SK-N-SH treated with all-trans-retinoic acid at 6 μM for 48 hours (cell line): ENCODE measurements at regions not wholly inside any gene's neighbourhood (a gene's known extent, or its start where the extent isn't known, plus 50 kb on each side); places are given as distances from the start of the nearest gene placed in this dataset.

ENCODE experiments used
- ATAC-seq: fragments of 200-7000 bp; cut with Tn5 transposase; 3 replicates; pipeline ENCODE4 v1.9.1; 2020; ENCODE audit warnings: mild to moderate bottlenecking, moderate library complexity
- ARNTL ChIP-seq: fragments of 450-650 bp; formaldehyde crosslinking; IDR thresholded peaks from 2 replicates; pipeline ENCODE4 v1.5.0; 2020; ENCODE audit warnings: low read depth, mild to moderate bottlenecking, moderate library complexity, borderline replicate concordance
- BACH2 ChIP-seq: fragments of 250-450 bp; sonication (Bioruptor Pico); IDR thresholded peaks from 2 replicates; pipeline ENCODE4 v1.9.0; 2021; ENCODE audit warnings: mild to moderate bottlenecking, borderline replicate concordance
- CREB5 ChIP-seq: fragments of 250-450 bp; sonication (Bioruptor Pico); IDR thresholded peaks from 2 replicates; pipeline ENCODE4 v1.5.1; 2020; ENCODE audit warnings: low read depth, mild to moderate bottlenecking, moderate library complexity
- CSDC2 ChIP-seq: fragments of 250-450 bp; sonication (Bioruptor Pico); IDR thresholded peaks from 2 replicates; pipeline ENCODE4 v1.5.0; 2020; ENCODE audit warnings: mild to moderate bottlenecking, moderate library complexity
- ESRRG ChIP-seq: fragments of 250-450 bp; sonication (Bioruptor Pico); IDR thresholded peaks from 2 replicates; pipeline ENCODE4 v1.6.1; 2021; ENCODE audit warnings: mild to moderate bottlenecking
- GLIS3 ChIP-seq: fragments of 250-450 bp; sonication (Bioruptor Pico); IDR thresholded peaks from 2 replicates; pipeline ENCODE4 v1.5.0; 2020; ENCODE audit warnings: mild to moderate bottlenecking, moderate library complexity
- OSR1 ChIP-seq: fragments of 250-450 bp; sonication (Bioruptor Pico); IDR thresholded peaks from 2 replicates; pipeline ENCODE4 v1.8.0; 2022; ENCODE audit warnings: moderate library complexity, mild to moderate bottlenecking, inconsistent platforms
- PATZ1 ChIP-seq: fragments of 250-450 bp; sonication (Bioruptor Pico); IDR thresholded peaks from 2 replicates; pipeline ENCODE4 v1.8.0; 2020; ENCODE audit warnings: mild to moderate bottlenecking, moderate library complexity, borderline replicate concordance
- POU6F1 ChIP-seq: fragments of 250-450 bp; sonication (Bioruptor Pico); IDR thresholded peaks from 2 replicates; pipeline ENCODE4 v1.8.0; 2021; ENCODE audit warnings: low read depth, mild to moderate bottlenecking, moderate library complexity, borderline replicate concordance
- PPARA ChIP-seq: fragments of 250-450 bp; sonication (Bioruptor Pico); IDR thresholded peaks from 2 replicates; pipeline ENCODE4 v1.5.0; 2020; ENCODE audit warnings: mild to moderate bottlenecking, borderline replicate concordance
- RARB ChIP-seq: fragments of 250-450 bp; sonication (Bioruptor Pico); IDR thresholded peaks from 2 replicates; pipeline ENCODE4 v1.8.0; 2021; ENCODE audit warnings: mild to moderate bottlenecking, moderate library complexity
- TCF4 ChIP-seq: fragments of 250-450 bp; sonication (Bioruptor Pico); IDR thresholded peaks from 2 replicates; pipeline ENCODE4 v1.8.0; 2021; ENCODE audit warnings: mild to moderate bottlenecking, moderate library complexity, borderline replicate concordance
- TOX ChIP-seq: fragments of 250-450 bp; sonication (Bioruptor Pico); IDR thresholded peaks from 2 replicates; pipeline ENCODE4 v1.8.0; 2021; ENCODE audit warnings: mild to moderate bottlenecking, moderate library complexity, borderline replicate concordance
- TSHZ2 ChIP-seq: fragments of 250-450 bp; sonication (Bioruptor Pico); IDR thresholded peaks from 2 replicates; pipeline ENCODE4 v1.5.0; 2020; ENCODE audit warnings: mild to moderate bottlenecking, moderate library complexity
- ZC3H10 ChIP-seq: fragments of 250-450 bp; sonication (Bioruptor Pico); IDR thresholded peaks from 2 replicates; pipeline ENCODE4 v1.5.1; 2021; ENCODE audit warnings: mild to moderate bottlenecking, moderate library complexity
- ZFP3 ChIP-seq: fragments of 250-450 bp; sonication (Bioruptor Pico); IDR thresholded peaks from 2 replicates; pipeline ENCODE4 v1.5.0; 2020; ENCODE audit warnings: mild to moderate bottlenecking, moderate library complexity
- ZNF565 ChIP-seq: fragments of 450-650 bp; formaldehyde crosslinking; conservative IDR thresholded peaks from 2 replicates; pipeline ENCODE4 v1.5.0; 2020; ENCODE audit warnings: low read depth, mild to moderate bottlenecking, moderate library complexity
- ZNF70 ChIP-seq: fragments of 450-650 bp; formaldehyde crosslinking; IDR thresholded peaks from 2 replicates; pipeline ENCODE4 v1.5.0; 2020; ENCODE audit warnings: mild to moderate bottlenecking, moderate library complexity
- ZNF8 ChIP-seq: fragments of 450-650 bp; formaldehyde crosslinking; IDR thresholded peaks from 2 replicates; pipeline ENCODE4 v1.5.0; 2020; ENCODE audit warnings: mild to moderate bottlenecking, moderate library complexity
- TF ChIP-seq, protein P1 (sequence below): fragments of 250-450 bp; sonication (Bioruptor Pico); IDR thresholded peaks from 2 replicates; pipeline ENCODE4 v1.5.1; 2021; ENCODE audit warnings: mild to moderate bottlenecking, moderate library complexity

- no peak for TF ChIP-seq CSDC2 (CRISPR knock-in tag)
- TF ChIP-seq BACH2 (CRISPR knock-in tag): no peak
- no peak for TF ChIP-seq OSR1
- no peak for TF ChIP-seq CREB5 (CRISPR knock-in tag)
- no peak for TF ChIP-seq GLIS3 (CRISPR knock-in tag)
- no peak for TF ChIP-seq TSHZ2 (CRISPR knock-in tag)
- TF ChIP-seq PPARA (CRISPR knock-in tag): no peak
- TF ChIP-seq, all 23 proteins: peak for 0
- no peak for ATAC-seq
Measured at GRCh38 chr9:107999011-107999410, 509.4 kb upstream of the KLF4 start.

- no peak for ATAC-seq
- TF ChIP-seq ZNF565 (no peak), CSDC2 (CRISPR knock-in tag) (no peak), OSR1 (no peak), ESRRG (no peak), TCF4 (no peak), ZNF70 (CRISPR knock-in tag) (no peak), ZC3H10 (CRISPR knock-in tag) (no peak), PPARA (CRISPR knock-in tag) (no peak), BACH2 (CRISPR knock-in tag) (no peak), ZFP3 (CRISPR knock-in tag) (no peak), TOX (CRISPR knock-in tag) (no peak), POU6F1 (CRISPR knock-in tag) (no peak), RARB (CRISPR knock-in tag) (no peak), ARNTL (CRISPR knock-in tag) (no peak), GLIS3 (CRISPR knock-in tag) (no peak), ZNF8 (CRISPR knock-in tag) (no peak)
- TF ChIP-seq, protein P1, sequence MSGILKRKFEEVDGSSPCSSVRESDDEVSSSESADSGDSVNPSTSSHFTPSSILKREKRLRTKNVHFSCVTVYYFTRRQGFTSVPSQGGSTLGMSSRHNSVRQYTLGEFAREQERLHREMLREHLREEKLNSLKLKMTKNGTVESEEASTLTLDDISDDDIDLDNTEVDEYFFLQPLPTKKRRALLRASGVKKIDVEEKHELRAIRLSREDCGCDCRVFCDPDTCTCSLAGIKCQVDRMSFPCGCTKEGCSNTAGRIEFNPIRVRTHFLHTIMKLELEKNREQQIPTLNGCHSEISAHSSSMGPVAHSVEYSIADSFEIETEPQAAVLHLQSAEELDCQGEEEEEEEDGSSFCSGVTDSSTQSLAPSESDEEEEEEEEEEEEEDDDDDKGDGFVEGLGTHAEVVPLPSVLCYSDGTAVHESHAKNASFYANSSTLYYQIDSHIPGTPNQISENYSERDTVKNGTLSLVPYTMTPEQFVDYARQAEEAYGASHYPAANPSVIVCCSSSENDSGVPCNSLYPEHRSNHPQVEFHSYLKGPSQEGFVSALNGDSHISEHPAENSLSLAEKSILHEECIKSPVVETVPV: no peak
- TF ChIP-seq, all 23 proteins: peak for 0
Measured at GRCh38 chr9:107994648-107995047, 505.1 kb upstream of the KLF4 start.

DNA sequence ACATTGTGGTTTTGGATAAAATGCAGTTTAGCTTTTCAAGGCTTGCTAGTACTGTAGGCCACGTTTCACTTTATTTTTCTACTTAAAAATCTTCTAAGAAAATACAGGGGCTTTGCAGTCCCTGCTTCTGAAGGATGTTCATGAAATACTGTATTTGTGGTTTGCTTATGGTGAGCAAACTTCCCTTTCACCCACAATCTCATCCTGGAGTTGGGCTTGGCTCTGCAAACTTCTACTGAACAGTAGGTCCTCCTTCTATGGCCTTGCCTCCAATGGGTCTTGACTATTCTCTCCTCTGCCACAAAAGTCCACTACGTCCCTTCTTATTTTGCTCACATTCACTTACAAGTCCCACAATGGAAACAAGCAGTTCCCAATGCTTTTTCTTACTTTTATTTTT is 502.7 kb upstream of the KLF4 start:
- TF ChIP-seq ZNF70 (CRISPR knock-in tag) (no peak), POU6F1 (CRISPR knock-in tag) (no peak), ZFP3 (CRISPR knock-in tag) (no peak), RARB (CRISPR knock-in tag) (no peak), PATZ1 (CRISPR knock-in tag) (no peak), ARNTL (CRISPR knock-in tag) (no peak), ZNF8 (CRISPR knock-in tag) (no peak), ESRRG (no peak), CREB5 (CRISPR knock-in tag) (no peak)
- TF ChIP-seq, protein P1: no peak
- ATAC-seq: no peak
